GM18511 (cell line): ENCODE measurements at regions not wholly inside any gene's neighbourhood (a gene's known extent, or its start where the extent isn't known, plus 50 kb on each side); places are given as distances from the start of the nearest gene placed in this dataset.
"Not testable (repeated sequence)": the region's sequence is repeated elsewhere in the genome, so short reads cannot be mapped to it uniquely, and the experiment has no call there.

Experiments
- ATAC-seq: cut with Tn5 transposase; IDR thresholded peaks from one replicate; pipeline ENCODE4 v1.9.1; 2021; ENCODE audit warnings: mild to moderate bottlenecking, moderate library complexity; ENCODE audit not compliant: unreplicated experiment

- ATAC-seq: no peak
Measured at GRCh38 chr5:120813551-120813950, 349.5 kb downstream of the PRR16 start.

- ATAC-seq: peak; percentile 54
Measured at GRCh38 chr5:120817044-120817985, 353.2 kb downstream of the PRR16 start.

GRCh38 chr5:120818128-120818527 is 354.0 kb downstream of the PRR16 start:
- no peak for ATAC-seq

GRCh38 chr5:120823328-120823727 is 359.2 kb downstream of the PRR16 start:
- ATAC-seq: no peak

- not testable (repeated sequence) for ATAC-seq
Measured at GRCh38 chr5:120831646-120832045, 367.5 kb downstream of the PRR16 start.

- no peak for ATAC-seq
Measured at GRCh38 chr5:120841830-120842229, 377.7 kb downstream of the PRR16 start.

- no peak for ATAC-seq
Measured at GRCh38 chr5:120843390-120843980, 379.4 kb downstream of the PRR16 start.

GRCh38 chr5:120848883-120849282 is 384.8 kb downstream of the PRR16 start:
- no peak for ATAC-seq

- ATAC-seq: no peak
Measured at GRCh38 chr5:120852222-120852860, 388.2 kb downstream of the PRR16 start.

- no peak for ATAC-seq
Measured at GRCh38 chr5:120866997-120867396, 402.9 kb downstream of the PRR16 start.

- no peak for ATAC-seq
Measured at GRCh38 chr5:120869831-120870230, 405.7 kb downstream of the PRR16 start.

GRCh38 chr5:120872297-120872696 is 408.2 kb downstream of the PRR16 start:
- ATAC-seq: no peak

- no peak for ATAC-seq
Measured at GRCh38 chr5:120873083-120873482, 409.0 kb downstream of the PRR16 start.

GRCh38 chr5:120874081-120874862 is 410.2 kb downstream of the PRR16 start:
- ATAC-seq: no peak

- no peak for ATAC-seq
Measured at GRCh38 chr5:120882038-120882775, 418.1 kb downstream of the PRR16 start.

- ATAC-seq: no peak
Measured at GRCh38 chr5:120886351-120886860, 422.3 kb downstream of the PRR16 start.

GRCh38 chr5:120895660-120896059 is 431.6 kb downstream of the PRR16 start:
- ATAC-seq: no peak

GRCh38 chr5:120901199-120901598 is 437.1 kb downstream of the PRR16 start:
- ATAC-seq: no peak

- ATAC-seq: no peak
Measured at GRCh38 chr5:120907953-120908352, 443.9 kb downstream of the PRR16 start.

GRCh38 chr5:120910629-120911028 is 446.5 kb downstream of the PRR16 start:
- no peak for ATAC-seq
